HT1080 (cell line): ENCODE measurements at regions not wholly inside any gene's neighbourhood (a gene's known extent, or its start where the extent isn't known, plus 50 kb on each side); places are given as distances from the start of the nearest gene placed in this dataset.
"Not testable (repeated sequence)": the region's sequence is repeated elsewhere in the genome, so short reads cannot be mapped to it uniquely, and the experiment has no call there.

Source experiments
- DNase-seq: peaks from one replicate; pipeline ENCODE4 v3.0.0-alpha.2; 2015; ENCODE audit warnings: low read depth

DNA sequence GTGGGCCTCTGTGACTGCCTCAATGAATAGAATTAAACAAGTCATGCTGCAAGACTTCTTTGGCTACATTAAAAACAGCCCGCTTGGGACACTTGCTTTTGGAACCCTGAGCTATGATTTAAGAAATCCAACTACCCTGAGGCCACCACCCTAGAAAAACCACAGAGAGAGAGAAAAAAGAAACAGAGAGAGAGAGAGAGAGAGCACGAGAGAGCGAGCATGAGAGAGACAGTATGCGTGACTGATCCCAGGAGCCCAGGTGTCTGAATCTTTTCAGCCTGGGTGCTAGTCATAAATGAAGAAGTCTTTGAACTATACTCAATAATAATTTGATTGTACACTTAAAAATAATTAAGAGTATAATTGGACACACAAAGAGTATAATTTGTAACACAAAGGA is 123.1 kb upstream of the FREM1 start:
- no peak for DNase-seq

DNA sequence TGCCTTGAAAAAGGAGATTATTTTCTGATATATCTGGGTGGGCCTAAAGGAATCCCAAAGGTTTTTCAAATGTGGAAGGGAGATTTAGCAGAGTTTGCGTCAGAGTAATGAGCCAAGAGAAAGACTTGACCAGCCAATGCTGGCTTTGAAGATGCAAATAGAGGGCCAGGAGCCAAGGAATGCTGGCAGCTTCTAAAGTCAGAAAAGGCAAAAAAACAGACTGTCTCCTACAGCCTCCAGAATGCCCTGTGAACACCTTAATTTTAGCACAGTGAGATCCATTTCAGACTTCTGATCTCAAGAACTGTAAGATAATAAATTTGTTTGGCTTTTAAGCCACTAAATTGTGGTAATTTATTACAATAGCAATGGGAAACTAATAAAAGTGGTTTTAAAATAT is 122.6 kb upstream of the FREM1 start:
- no peak for DNase-seq

DNA sequence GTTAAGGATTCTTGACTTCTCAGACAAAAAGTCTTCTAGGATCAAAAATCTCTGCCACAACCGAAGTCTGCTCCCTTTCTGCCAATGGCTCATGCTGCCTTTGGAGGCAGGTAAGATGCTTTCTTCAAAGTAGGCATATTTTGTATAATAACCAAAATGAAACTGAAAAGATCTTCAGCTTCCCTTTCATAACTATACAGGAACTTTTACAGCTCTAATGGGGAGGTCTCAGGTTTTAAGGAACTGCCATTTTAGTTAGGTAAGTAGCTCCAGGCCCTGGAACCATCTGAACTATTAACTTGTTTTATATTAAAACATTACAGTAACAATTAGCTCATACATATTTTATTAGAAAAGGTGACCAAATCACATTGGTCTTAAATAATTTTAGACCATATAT is 110.9 kb upstream of the FREM1 start:
- DNase-seq: no peak

DNA sequence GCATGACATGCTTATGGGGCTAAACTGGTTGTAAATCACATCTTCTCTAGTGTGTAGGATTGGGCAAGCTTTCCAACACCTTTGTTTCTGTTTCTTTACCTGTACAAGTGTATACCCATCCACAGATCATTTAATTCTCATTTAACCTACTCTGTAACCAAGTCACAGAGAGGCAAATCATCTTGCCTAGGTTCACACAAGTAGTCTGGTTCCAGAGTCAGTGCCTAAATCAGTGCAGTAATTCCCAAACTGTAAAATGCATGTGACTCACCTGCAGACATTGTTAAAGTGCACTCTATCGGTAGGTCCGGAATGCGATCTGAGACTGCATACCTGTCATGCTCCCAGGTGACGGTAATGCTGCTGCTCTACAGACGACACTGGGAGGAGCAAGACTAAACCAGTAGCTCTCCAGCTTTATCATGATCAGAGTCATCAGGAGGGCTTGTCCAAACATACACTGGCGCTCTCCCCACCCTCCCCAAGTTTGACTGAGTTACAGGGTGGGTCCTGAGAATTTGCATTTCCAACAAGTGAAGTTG is 107.9 kb upstream of the FREM1 start:
- DNase-seq: no peak

DNA sequence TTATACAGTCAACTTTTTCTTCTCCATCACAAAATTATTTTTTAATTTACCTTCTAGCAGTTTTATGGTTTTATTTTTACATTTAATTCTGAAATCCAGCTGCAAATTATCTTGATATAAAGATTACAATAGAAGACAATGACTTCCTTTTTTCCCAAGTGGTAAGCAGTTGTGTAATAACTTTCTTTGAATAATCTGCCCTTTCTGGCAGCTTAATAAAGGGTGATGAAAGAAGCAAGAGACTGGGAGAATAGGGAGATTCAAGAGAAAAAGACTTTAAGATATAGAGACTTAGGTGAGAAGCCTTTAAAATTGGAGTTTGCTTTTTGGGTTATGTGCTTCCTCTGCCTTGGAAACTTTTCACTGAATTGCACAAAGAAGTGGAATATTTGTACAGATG is 100.4 kb upstream of the FREM1 start:
- DNase-seq: no peak

DNA sequence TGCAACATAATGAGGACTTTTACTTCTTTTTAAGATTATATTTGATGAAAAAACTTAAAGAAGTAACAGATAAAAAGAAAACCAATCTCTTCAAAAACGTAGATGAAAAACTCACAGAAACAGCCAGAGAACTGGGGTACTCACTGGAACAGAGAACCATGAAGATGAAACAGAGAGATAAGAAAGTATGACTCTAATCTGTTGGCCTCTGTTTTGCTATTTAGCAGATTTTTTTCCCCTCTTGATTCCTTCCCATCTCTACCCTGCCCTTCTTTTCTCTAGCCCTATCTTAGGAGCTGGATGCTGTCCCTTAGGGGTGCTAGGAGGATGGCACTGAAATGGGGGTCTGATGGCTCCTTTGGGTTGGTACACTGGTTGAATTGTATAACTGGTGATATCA is 97.5 kb upstream of the FREM1 start:
- no peak for DNase-seq

DNA sequence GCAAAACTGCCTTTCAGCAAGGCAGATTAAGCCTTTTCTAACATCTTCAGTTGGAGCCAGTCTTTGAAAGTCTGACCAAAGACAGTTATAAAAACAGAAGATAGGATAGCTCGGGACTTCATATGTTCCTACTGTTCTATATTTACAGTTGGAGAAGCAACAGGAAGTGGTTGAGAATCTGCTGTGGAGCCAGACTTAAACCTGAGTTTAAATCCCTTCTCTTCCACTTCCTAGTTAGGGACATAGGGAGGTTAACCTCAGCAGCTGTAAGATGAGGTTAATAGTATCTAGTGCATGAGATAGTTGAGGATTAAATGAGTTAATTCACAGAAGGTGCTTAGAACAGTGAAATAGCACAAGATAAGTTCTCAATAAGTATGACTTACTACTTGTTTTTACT is 84.5 kb upstream of the FREM1 start:
- peak; percentile 17 for DNase-seq

DNA sequence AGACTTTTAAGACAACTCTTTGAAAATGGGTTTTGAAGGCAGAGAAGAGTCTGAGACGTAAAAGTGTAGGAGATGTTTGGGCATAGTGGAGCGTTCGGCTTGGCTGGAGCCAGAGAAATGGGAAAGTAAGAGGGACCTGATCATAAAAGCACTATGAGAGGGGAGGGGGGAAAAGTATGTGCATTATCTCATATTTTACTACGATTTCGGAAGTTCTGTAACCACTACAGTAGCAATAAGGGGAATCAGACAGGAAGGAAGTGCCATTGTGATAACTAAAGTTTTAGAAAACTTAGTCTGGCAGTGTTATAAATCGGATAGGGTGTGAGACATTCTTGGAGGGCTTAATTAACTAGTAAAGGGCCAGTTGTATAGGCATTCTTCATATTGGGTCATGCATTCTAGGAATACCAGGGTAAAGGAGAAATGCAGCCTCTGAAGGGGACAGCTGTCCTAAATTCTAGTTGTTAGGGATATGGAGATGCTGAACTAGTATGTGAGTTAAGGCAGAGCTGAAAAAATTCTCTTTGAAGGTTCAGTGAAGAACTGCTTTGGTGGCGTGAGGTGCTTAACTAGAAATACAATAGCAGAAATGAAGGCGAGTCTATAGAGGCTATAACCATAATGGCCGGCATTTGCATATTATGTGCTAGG is 83.8 kb upstream of the FREM1 start:
- no peak for DNase-seq

DNA sequence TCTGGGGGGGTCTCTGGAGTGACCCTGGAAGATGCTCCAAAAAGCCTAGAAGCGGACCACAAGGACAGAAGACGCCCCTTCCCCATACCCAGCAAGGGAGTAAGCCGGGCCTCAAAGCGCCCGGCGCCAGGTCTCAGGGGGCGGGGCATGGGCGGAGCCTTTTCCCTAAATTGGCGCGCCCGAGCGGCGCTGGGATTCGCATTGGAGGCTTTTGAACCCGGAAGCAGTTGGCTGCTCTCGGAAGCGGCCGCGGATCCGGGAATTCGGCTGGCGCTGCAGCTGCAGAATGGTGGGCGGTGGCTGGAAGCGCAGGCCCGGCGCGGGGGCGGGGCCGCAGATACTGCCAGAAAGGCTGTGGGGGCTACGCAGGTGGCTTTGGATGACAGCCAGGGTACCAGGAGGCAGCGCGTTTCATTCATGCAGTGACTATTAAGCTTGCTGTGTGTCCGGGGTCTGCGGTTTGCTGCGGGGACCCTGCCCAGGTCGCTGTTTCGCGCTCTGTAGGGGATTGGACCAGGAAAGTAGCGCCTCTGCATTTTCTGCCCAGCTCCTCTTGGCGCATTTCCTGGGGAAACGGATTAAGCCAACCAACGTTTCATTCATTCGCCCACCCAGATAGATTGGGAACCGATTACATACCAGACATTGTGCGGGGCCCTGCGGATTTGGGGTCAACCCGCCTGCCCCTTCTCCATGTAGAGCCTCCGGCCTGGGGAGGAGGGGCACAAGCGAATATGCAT is 83.0 kb upstream of the FREM1 start:
- peak; percentile 93 for DNase-seq

DNA sequence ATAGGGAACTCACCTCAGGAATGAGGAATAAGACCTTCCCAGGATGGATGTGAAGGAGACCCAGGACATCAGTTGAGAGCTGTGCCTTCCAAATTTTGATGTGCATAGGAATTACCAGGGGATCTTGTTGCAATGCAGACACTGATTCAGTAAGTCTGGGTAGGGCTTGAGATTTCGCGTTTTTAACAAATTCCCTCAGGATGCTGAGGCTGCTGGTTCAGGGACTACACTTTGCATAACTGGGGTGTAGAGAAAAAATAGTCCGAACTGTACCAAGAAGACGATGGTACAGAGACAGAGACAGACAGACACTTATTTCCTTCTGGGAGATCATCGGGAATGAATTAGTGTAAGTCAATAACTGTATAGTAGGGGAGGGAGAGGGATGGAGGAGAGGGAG is 82.3 kb upstream of the FREM1 start:
- DNase-seq: peak; percentile 27

DNA sequence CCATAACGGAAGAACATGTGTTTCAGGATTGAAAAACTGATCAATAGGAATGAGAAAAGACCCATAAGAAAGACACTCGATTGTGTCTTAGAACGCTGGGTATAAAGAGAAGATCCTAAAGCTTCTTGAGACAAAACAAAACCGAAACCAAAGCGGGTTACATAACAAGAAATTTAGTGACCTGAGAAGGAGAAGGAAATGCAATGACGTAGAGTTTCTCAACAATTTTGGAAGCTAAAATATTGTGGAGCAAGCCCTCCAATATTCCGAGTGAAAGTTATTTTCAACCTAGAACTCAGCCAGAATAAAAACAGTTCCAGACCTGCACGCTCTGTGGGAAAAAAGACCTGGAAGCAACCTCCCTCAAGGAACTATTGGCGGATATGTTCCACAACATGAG is 81.9 kb upstream of the FREM1 start:
- DNase-seq: peak; percentile 52

DNA sequence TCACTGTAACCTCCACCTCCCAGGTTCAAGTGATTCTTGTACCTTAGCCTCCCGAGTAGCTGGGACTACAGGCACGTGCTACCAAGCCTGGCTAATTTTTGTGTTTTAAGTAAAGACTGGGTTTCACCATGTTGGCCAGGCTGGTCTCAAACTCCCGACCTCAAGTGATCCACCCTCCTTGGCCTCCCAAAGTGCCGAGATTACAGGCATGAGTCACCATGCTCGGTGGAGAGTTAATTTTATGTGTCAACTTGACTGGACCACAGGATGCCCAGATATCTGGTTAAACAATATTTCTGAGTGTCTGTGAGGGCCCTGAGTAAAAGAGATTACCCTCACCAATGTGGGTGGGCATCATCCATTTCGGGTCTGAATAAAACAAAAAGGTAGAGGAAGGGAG is 80.4 kb upstream of the FREM1 start:
- peak; percentile 30 for DNase-seq

DNA sequence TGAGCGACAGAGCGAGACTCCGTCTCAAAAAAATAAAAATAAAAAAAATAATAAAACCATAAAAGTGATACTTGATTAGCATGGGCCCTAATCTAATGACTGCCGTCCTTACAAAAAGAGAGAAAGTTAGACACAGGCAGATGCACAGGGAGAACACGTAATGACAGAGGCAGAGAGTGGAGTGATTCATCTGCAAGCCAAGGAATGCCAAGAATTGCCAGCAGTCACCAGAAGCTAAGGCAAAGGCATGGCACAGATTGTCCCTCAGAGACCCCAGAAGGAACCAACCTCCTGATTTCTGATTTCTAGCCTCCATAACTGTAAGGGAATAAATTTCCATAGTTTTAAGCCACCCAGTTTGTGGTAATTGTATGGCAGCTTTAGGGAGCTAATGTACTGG is 79.6 kb upstream of the FREM1 start:
- DNase-seq: peak; percentile 80

DNA sequence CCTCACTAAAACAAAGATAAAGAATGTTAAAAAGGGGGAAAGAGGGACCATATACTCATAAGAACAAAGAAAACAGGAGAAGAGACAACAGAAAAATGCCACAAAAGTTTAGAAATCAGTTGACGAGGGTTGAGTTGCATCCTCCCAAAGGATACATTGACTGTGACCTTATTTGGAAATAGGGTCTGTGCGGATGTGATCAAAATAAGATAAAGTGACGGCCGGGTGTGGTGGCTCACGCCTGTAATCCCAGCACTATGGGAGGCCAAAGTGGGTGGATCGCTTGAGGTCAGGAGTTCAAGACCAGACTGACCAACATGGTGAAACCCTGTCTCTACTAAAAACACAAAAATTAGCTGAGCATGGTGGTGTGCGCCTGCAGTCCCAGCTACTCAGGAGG is 79.1 kb upstream of the FREM1 start:
- not testable (repeated sequence) for DNase-seq

DNA sequence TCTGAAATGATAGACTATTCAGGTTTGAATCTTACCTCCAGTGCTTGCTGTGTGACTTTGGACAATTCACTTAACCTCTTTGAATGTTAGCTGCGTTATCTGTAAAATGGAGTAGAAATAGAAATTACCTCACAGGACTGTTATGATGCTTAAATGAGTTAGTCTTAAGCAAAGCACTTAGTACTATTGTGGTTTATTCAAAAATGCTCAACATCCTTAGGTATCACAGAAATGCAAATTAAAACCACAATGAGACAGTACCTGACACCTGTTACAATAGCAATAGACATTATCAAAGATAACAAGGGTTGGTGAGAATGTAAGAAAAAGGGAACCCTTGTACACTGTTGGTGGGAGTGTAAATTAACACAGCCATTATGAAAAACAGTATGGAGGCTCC is 77.6 kb upstream of the FREM1 start:
- no peak for DNase-seq

DNA sequence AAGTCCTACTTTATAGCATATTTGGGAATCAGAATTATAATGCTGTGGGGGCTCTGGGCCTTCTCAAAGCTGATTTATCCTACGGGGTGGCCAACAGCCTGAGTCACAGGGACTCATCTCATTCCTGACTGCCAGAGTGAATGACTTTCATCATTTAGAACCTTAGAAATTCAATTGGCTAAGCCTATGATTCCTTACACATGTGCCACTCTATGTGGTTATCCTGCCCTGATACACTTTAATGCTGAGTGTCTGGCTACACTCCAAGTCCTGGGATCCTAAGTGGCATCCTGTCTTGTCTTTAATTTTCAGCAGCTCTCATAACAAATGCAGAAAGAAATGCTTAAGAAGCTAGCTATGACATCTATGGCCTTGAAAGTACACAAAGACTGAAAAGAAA is 75.2 kb upstream of the FREM1 start:
- DNase-seq: peak; percentile 40

DNA sequence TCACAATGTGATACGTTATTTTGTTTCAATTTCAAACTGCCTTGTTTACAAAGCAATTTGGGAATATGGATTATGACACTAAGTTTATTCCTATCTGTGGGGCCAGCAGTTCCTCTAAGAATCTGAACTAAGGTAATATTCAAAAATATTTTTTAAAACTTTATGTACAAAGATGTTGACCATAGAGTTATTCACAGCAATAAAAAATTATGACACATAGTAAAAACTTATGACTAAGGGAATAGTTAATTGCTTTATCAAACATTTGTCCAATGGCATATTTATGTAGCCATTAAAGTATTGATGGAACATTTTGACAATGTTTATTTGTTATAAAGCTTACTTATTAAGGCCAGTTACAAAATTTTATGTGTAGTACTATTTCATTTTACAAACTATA is 73.4 kb upstream of the FREM1 start:
- DNase-seq: no peak

DNA sequence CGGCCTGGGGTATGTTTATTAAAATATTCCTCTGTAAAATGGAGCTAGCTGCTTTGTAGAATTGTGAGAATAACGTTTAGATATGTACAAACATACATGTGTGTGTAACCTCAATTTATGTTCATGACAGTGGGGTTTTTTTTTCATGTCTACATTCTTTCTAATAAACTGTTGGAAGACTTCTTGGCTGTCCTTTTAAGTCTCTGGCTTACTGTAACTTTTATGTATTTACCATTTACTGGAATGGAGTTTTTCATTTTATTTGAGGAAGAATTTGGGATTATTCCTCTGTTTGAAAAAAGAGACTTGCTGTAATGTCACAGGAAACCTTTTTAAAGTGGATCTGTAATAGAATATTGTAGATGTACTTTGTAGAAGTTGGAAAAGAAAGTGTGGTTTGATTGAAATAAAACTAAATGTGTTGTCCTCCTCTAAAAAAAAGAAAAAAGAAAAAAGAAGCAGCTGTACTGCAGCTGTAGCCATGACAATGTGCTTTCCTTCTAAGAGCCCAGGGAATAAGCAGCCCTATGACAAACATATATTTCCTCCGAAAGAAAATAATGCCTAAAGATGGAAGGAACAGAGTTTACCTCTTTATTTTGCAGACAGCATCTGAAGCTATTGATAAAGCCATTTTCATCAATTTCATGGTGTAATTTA is 71.2 kb upstream of the FREM1 start:
- DNase-seq: no peak

DNA sequence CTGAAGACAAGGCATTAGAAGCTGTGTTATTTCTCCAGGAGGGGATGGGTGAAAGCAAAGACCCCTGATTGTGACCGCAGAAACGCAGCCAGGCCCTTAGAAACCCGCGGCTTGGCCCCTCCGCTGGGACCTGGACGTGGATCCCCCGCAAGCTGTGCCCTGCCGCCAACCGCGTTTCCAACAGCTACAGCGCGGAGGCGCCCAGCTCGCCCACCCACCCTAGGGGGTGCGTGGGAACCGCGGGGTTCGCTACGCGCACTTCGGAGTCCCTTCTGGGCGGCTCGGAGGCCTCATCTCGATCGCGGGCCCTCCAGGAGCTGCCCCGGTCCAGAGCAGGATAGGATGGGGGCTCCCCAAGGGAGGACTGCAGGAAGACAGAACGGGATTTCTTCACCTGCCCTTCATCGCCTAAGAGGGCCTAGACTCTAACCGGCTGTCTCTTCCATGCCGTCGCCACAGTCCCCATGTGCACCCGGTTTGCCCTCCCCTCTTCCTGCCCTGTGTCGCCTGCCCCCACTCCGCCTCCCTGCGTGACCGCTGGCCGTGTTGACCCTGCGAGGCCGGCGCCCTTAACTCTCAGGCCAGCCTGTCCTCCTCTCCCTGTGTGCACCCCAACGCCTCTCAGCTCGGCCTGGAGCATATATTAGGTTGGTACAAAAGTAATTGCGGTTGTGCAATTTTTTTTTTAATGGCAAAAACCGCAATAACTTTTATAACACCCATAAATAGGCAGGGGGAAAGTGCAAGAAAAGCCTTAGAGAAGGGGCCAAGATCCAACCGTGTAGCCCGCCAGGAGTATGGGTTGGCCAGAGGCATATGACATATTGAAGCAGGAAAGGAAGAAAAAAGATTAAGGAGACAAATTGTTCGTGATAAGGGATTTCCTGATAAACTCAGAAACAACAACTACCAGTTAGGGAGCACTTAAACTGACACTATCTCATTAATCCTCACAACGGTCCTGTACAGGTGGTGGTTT is 68.1 kb upstream of the FREM1 start:
- no peak for DNase-seq

DNA sequence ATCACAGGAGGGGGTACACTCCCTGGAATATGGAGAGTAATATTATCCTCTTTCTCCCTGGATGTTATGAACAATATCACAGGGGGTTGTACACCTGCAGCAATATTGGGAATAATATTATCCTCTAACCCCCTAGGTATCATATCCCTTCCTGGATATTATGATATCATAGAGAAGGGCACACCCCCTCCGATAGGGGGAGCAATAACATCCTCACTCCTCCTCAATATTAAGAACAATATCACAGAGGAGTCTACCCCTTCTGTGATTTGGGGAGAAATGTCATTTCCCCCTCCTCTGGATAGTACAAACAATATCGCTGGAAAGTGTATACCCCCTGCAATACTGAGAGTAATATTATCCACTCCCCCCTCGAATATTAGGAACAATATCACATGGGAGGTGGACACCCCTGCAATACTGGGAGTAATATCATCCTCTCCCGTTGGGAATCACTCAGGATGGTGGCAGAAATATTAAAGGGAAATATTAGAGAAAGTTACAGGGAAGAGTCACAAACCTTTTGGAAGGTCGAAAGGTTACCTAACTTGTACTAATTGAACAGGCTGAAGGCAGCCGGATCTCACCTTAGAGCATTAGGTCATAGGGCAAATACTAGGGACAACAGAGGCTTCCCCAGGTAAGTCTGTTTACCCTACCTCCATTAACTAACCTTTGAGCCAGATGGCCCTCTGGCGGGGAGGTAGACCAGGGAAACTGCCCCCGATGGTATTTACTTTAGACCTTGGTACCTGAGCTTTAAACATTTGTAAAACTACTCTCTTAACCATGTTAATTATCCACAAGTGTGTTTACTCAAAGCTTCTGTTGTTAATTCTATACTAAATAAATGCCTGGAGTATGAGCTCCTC is 57.5 kb upstream of the FREM1 start:
- DNase-seq: no peak
